ENCODE measurements at regions not wholly inside any gene's neighbourhood (a gene's known extent, or its start where the extent isn't known, plus 50 kb on each side); places are given as distances from the start of the nearest gene placed in this dataset.
"Not testable (repeated sequence)": the region's sequence is repeated elsewhere in the genome, so short reads cannot be mapped to it uniquely, and the experiment has no call there.

- not testable (repeated sequence) for TF ChIP-seq CTCF (conservative IDR thresholded peaks at IDR 0.05 in 1 of 2, IDR thresholded peaks at IDR 0.05 in 1 of 2; ENCODE audit: extremely low read depth in 1 of 2, insufficient read depth in 1 of 2, low read depth in 1 of 2, low read length in 2 of 2); EZH2 (IDR thresholded peaks at IDR 0.05; ENCODE audit: borderline replicate concordance, low read length)
Observed at GRCh38 chr1:120941836-120942217, 52.3 kb downstream of the PPIAL4A start.

All from mammary epithelial cell (primary cell).